Epithelial cell of proximal tubule (primary cell): ENCODE measurements at regions not wholly inside any gene's neighbourhood (a gene's known extent, or its start where the extent isn't known, plus 50 kb on each side); places are given as distances from the start of the nearest gene placed in this dataset.
A peak's percentile ranks its signal among the peaks of the same experiment; 100 is the strongest.

Source experiments
- DNase-seq: peaks from one replicate; pipeline ENCODE4 v3.0.0-alpha.2; 2011; ENCODE audit warnings: low read depth
- H3K4me3 ChIP-seq: 2 replicates; pipeline ENCODE4 v1.5.1; 2011; ENCODE audit warnings: low read depth, mild to moderate bottlenecking, low read length
- CTCF ChIP-seq: conservative IDR thresholded peaks from 2 replicates; pipeline ENCODE4 v1.5.1; 2012; ENCODE audit warnings: low read depth, mild to moderate bottlenecking, low read length

DNA sequence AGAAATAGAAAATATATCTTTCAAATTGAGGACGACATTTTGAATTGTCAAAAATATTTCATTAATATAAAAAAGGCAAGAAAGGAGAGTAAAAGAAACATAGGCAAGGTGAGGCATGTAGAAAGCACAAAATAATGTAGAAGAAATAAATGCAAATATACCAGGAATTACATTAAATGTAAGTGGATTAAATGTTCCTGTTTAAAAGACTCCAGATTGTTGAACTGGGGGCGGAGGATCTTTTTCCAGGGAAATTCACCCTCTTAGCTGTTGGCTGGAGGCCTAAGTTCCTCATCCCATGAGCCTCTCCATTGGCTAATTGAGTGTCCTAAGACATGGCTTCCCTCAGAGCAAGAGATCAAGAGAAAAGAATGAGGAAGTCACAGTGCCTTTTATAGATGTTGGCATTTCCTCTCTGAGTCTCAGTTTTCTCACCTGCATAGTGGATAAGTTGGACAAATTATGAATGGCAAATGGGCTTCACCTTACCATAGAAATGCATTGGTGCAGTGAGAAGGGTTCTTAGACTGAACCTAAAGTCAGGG lies 147.4 kb upstream of the SMAD3 start:
- DNase-seq, result no peak
- no peak for TF ChIP-seq CTCF
- no peak overlapping the region for H3K4me3 ChIP-seq

DNA sequence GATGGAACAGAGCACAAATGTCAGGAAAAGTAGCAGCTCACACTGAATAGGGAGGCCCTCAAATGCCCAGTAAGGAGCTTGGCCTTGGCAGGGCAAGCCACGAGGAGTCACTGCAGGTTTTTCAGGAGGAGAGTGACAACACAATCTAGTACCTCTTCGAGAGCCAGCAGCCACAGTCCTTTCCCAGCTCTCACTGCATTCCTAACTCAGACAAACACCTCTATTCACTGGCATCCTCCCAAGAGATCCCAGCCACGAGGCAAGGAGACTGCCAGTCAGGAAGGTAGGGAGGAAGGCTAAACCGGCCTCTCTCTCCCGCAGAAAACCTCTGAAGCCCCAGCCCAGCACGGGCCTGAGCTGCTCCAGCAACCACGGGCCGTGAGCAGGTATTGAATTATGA lies 146.0 kb upstream of the SMAD3 start:
- no peak for TF ChIP-seq CTCF

GRCh38 chr15:66921319-66921915 lies 144.0 kb upstream of the SMAD3 start:
- no peak for TF ChIP-seq CTCF
- DNase-seq, result no peak
- H3K4me3 ChIP-seq, result no peak overlapping the region

More for the DNA sequence above, 146.0 kb upstream of the SMAD3 start:
- no peak for DNase-seq
- H3K4me3 ChIP-seq, result no peak overlapping the region

GRCh38 chr15:66922608-66923007 lies 142.8 kb upstream of the SMAD3 start:
- TF ChIP-seq CTCF, result no peak
- H3K4me3 ChIP-seq, result no peak overlapping the region
- DNase-seq, result no peak

DNA sequence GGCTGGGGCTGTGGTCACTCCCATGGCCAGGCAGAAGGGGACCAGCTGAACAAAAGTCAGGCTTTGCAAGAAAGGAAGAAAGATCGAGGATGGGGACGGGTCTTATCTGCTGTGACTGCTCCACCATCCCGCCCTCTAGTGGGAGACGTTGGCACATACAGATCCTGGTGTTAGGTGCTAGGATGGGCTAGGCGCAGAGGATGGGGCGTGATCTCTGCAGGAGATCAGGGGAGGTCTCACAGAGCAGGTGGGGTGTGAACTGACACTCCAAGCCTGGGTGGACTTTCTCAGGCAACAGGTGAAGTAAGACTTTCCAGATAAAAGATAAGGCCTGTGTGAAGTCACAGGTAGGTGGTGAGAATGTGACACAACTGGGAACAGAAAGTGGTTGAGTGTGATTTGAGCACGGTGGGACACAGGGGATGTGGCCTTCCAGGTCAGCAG lies 141.9 kb upstream of the SMAD3 start:
- no peak overlapping the region for H3K4me3 ChIP-seq
- peak; percentile 71 for TF ChIP-seq CTCF
- no peak for DNase-seq

- no peak overlapping the region for H3K4me3 ChIP-seq
- no peak for DNase-seq
- no peak for TF ChIP-seq CTCF
These were observed 140.5 kb upstream of the SMAD3 start for GRCh38 chr15:66924889-66925288.

GRCh38 chr15:66925721-66926120 lies 139.7 kb upstream of the SMAD3 start:
- no peak overlapping the region for H3K4me3 ChIP-seq
- no peak for TF ChIP-seq CTCF
- DNase-seq, result no peak
